A549 (cell line): ENCODE measurements at regions not wholly inside any gene's neighbourhood (a gene's known extent, or its start where the extent isn't known, plus 50 kb on each side); places are given as distances from the start of the nearest gene placed in this dataset.
A peak's percentile ranks its signal among the peaks of the same experiment; 100 is the strongest.

Source experiments
- ATAC-seq, 2 experiments: fragments of 200-7000 bp in 1 of 2; fragments of >200 bp in 1 of 2; cut with Nextera tagmentation in 1 of 2; cut with Tn5 transposase in 1 of 2; 3 replicates each; pipeline versions ENCODE4 v1.8.0 to v1.9.1; 2018 to 2020; ENCODE audit warnings: mild to moderate bottlenecking in 1 of 2, moderate library complexity in 1 of 2
- CTCF ChIA-PET: fragments of 300-600 bp; sonication (Branson Sonifier 250); formaldehyde crosslinking; extraction: SDS; loops from one replicate; lab custom pipeline; 2021; ENCODE audit warnings: antibody characterized with exemption, inconsistent platforms; lab: Yijun Ruan, JAX
- POLR2A ChIA-PET: fragments of 350-600 bp; formaldehyde crosslinking; extraction: SDS; loops from one replicate; lab custom pipeline; 2021; ENCODE audit warnings: antibody characterized with exemption, inconsistent platforms; lab: Yijun Ruan, JAX
- DNase-seq, 2 experiments: peaks; one replicate each; pipeline versions ENCODE4 v3.0.0 to v3.0.0-alpha.2; 2011 to 2016; ENCODE audit warnings: low read depth in 1 of 2, low spot score in 1 of 2
- FAIRE-seq: peaks from 2 replicates; lab custom pipeline; 2011; peaks lifted over from hg19 to GRCh38; lab: Jason Lieb, UNC
- H3K27ac ChIP-seq, 2 experiments: fragments of >200 bp; sonication (Bioruptor Twin); formaldehyde crosslinking; 3 replicates each; pipeline ENCODE4 v1.5.1; 2016 to 2017
- H3K4me1 ChIP-seq: fragments of >200 bp; sonication (Bioruptor Twin); formaldehyde crosslinking; 3 replicates; pipeline ENCODE4 v1.6.1; 2016
- H3K4me2 ChIP-seq: fragments of >200 bp; sonication (Bioruptor Twin); formaldehyde crosslinking; 3 replicates; pipeline ENCODE4 v1.6.1; 2016
- H3K4me3 ChIP-seq: fragments of >200 bp; sonication (Bioruptor Twin); formaldehyde crosslinking; 3 replicates; pipeline ENCODE4 v1.5.1; 2016
- H3K9me3 ChIP-seq: fragments of >200 bp; sonication (Bioruptor Twin); formaldehyde crosslinking; 3 replicates; pipeline ENCODE4 v1.6.1; 2016
- BHLHE40 ChIP-seq: IDR thresholded peaks from 2 replicates; pipeline ENCODE4 v1.6.1; 2012; ENCODE audit warnings: low read depth, low read length, inconsistent platforms
- CEBPB ChIP-seq, 2 experiments: fragments of >200 bp in 1 of 2; sonication (Bioruptor Twin) in 1 of 2; formaldehyde crosslinking in 1 of 2; IDR thresholded peaks; 2 replicates each; pipeline ENCODE4 v1.6.1; 2012 to 2016
- CHD2 ChIP-seq: fragments of 150-350 bp; IDR thresholded peaks from 2 replicates; pipeline ENCODE4 v1.6.1; 2014; ENCODE audit warnings: low read length; ENCODE audit not compliant: partially characterized antibody
- EHMT2 ChIP-seq: fragments of 200-600 bp; sonication (generic); IDR thresholded peaks from 2 replicates; pipeline ENCODE4 v1.6.1; 2016; ENCODE audit warnings: antibody characterized with exemption, low read depth, mild to moderate bottlenecking, moderate library complexity
- EP300 ChIP-seq, 2 experiments: fragments of >200 bp; sonication (Bioruptor Twin); formaldehyde crosslinking; IDR thresholded peaks; 2 replicates in 1 of 2; 3 replicates in 1 of 2; pipeline ENCODE4 v1.6.1; 2016 to 2017
- ESRRA ChIP-seq: fragments of 150-350 bp; IDR thresholded peaks from 2 replicates; pipeline ENCODE4 v1.6.1; 2014; ENCODE audit warnings: mild to moderate bottlenecking, low read length, borderline replicate concordance
- FOSB ChIP-seq: fragments of 250-450 bp; sonication (Bioruptor Pico); IDR thresholded peaks from 2 replicates; pipeline ENCODE4 v1.5.0; 2020; ENCODE audit warnings: mild to moderate bottlenecking, moderate library complexity
- FOSL2 ChIP-seq, 2 experiments: fragments of 450-650 bp in 1 of 2; fragments of >200 bp in 1 of 2; sonication (Bioruptor Twin) in 1 of 2; formaldehyde crosslinking; IDR thresholded peaks; 2 replicates each; pipeline versions ENCODE4 v1.5.0 to v1.6.1; 2016 to 2020; ENCODE audit warnings: mild to moderate bottlenecking in 1 of 2, moderate library complexity in 1 of 2
- GATA3 ChIP-seq: IDR thresholded peaks from 2 replicates; pipeline ENCODE4 v1.6.1; 2012; ENCODE audit warnings: borderline replicate concordance
- HDAC2 ChIP-seq: fragments of 200-600 bp; sonication (generic); IDR thresholded peaks from 2 replicates; pipeline ENCODE4 v1.6.1; 2016
- HMGXB4 ChIP-seq: fragments of 250-450 bp; sonication (Bioruptor Pico); IDR thresholded peaks from 2 replicates; pipeline ENCODE4 v1.5.0; 2021; ENCODE audit warnings: mild to moderate bottlenecking, moderate library complexity, borderline replicate concordance
- HOXB13 ChIP-seq: fragments of 250-450 bp; sonication (Bioruptor Pico); IDR thresholded peaks from 2 replicates; pipeline ENCODE4 v1.5.0; 2020; ENCODE audit warnings: low read depth, mild to moderate bottlenecking, moderate library complexity
- HOXB5 ChIP-seq: fragments of 250-450 bp; sonication (Bioruptor Pico); IDR thresholded peaks from 2 replicates; pipeline ENCODE4 v1.5.0; 2020; ENCODE audit warnings: mild to moderate bottlenecking, moderate library complexity
- MYC ChIP-seq: IDR thresholded peaks from 2 replicates; pipeline ENCODE4 v1.6.1; 2012; ENCODE audit warnings: mild to moderate bottlenecking, inconsistent platforms, low read length, improper control_type of control experiment, borderline replicate concordance
- NFE2L2 ChIP-seq: fragments of 150-350 bp; conservative IDR thresholded peaks from 2 replicates; pipeline ENCODE4 v1.6.1; 2014; ENCODE audit warnings: low read length
- NR3C1 ChIP-seq: fragments of >200 bp; sonication (Bioruptor Twin); formaldehyde crosslinking; IDR thresholded peaks from 3 replicates; pipeline ENCODE4 v1.6.1; 2017
- POLR2A ChIP-seq: IDR thresholded peaks from 2 replicates; pipeline ENCODE4 v1.6.1; 2012; ENCODE audit warnings: mild to moderate bottlenecking, low read length
- POLR2AphosphoS2 ChIP-seq: conservative IDR thresholded peaks from 2 replicates; pipeline ENCODE4 v1.6.1; 2012; ENCODE audit warnings: low read length, improper control_type of control experiment, inconsistent platforms
- RAD21 ChIP-seq, 2 experiments: fragments of >200 bp in 1 of 2; sonication (Bioruptor Twin) in 1 of 2; formaldehyde crosslinking in 1 of 2; IDR thresholded peaks in 1 of 2; conservative IDR thresholded peaks in 1 of 2; 2 replicates in 1 of 2; 3 replicates in 1 of 2; pipeline ENCODE4 v1.6.1; 2012 to 2018; ENCODE audit warnings: inconsistent platforms in 1 of 2
- REST ChIP-seq: fragments of 200-600 bp; sonication (generic); IDR thresholded peaks from 2 replicates; pipeline ENCODE4 v1.6.1; 2016; ENCODE audit warnings: antibody characterized with exemption, mild to moderate bottlenecking, moderate library complexity
- SMC3 ChIP-seq: fragments of >200 bp; sonication (Bioruptor Twin); formaldehyde crosslinking; IDR thresholded peaks from 3 replicates; pipeline ENCODE4 v1.6.1; 2018; ENCODE audit warnings: inconsistent platforms
- SREBF2 ChIP-seq: fragments of 450-650 bp; IDR thresholded peaks from 2 replicates; pipeline ENCODE4 v1.6.1; 2014; ENCODE audit warnings: mild to moderate bottlenecking, moderate library complexity
- ZNF302 ChIP-seq: fragments of 250-450 bp; sonication (Bioruptor Pico); IDR thresholded peaks from 2 replicates; pipeline ENCODE4 v1.9.0; 2021; ENCODE audit warnings: inconsistent platforms, mild to moderate bottlenecking, moderate library complexity
- WGBS: methylation state at CpG from one replicate; pipeline ENCODE4 v1.1.6; 2017; ENCODE audit errors: missing lambda C conversion rate; 5-methylcytosine and 5-hydroxymethylcytosine counted together
- TF ChIP-seq, protein P1 (sequence below): fragments of >200 bp; sonication (Bioruptor Twin); formaldehyde crosslinking; IDR thresholded peaks from 3 replicates; pipeline ENCODE4 v1.6.1; 2016

GRCh38 chr11:103637295-103637694 is 399.1 kb upstream of the DDI1 start:
- Histone ChIP-seq H3K4me3 (no peak overlapping the region), H3K4me2 (no peak overlapping the region), H3K27ac (peak overlapping the region; percentile 3 to 55; a peak in 4 of 6 replicates), H3K9me3 (peaks cover under 1% of the 10 kb centered on the region; the same call in 1 of the 3 replicates), H3K4me1 (peaks cover 19% of the 10 kb centered on the region)
- no peak for FAIRE-seq
- 75% methylated on average over 2 of the region's 2 CpGs for WGBS
- no peak for ATAC-seq
- CTCF ChIA-PET = no interaction called here
- POLR2A ChIA-PET = no interaction called here
- no peak for TF ChIP-seq ESRRA
- TF ChIP-seq FOSL2 (IDR thresholded peaks at IDR 0.05) = no peak
- peak; percentile 7; the same call in 1 of the 2 replicates for TF ChIP-seq FOSL2 (CRISPR knock-in tag; IDR thresholded peaks at IDR 0.05)
- no peak for DNase-seq

- Histone ChIP-seq H3K4me3 (no peak overlapping the region), H3K9me3 (peaks cover 2% of the 10 kb centered on the region; the same call in 1 of the 3 replicates), H3K4me2 (no peak overlapping the region), H3K4me1 (peaks cover 18% of the 10 kb centered on the region), H3K27ac (peak overlapping the region; percentile 14 to 55; a peak in 4 of 6 replicates)
- DNase-seq (no peak), ATAC-seq (no peak), FAIRE-seq (no peak)
- CTCF ChIA-PET = no interaction called here
- TF ChIP-seq HMGXB4 (CRISPR knock-in tag) (no peak), CEBPB (IDR thresholded peaks at IDR 0.05) (no peak), HOXB5 (CRISPR knock-in tag) (no peak), NFE2L2 (no peak), FOSB (CRISPR knock-in tag) (no peak), HDAC2 (no peak), NR3C1 (no peak), ZNF302 (no peak)
- TF ChIP-seq, protein P1, sequence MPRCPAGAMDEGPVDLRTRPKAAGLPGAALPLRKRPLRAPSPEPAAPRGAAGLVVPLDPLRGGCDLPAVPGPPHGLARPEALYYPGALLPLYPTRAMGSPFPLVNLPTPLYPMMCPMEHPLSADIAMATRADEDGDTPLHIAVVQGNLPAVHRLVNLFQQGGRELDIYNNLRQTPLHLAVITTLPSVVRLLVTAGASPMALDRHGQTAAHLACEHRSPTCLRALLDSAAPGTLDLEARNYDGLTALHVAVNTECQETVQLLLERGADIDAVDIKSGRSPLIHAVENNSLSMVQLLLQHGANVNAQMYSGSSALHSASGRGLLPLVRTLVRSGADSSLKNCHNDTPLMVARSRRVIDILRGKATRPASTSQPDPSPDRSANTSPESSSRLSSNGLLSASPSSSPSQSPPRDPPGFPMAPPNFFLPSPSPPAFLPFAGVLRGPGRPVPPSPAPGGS = no peak
- POLR2A ChIA-PET = no interaction called here
These were observed 398.6 kb upstream of the DDI1 start for GRCh38 chr11:103637831-103638230.

- ChIA-PET POLR2A (no interaction called here), CTCF (no interaction called here)
- Histone ChIP-seq H3K27ac (no peak overlapping the region), H3K4me3 (no peak overlapping the region), H3K4me1 (no peaks in the 10 kb centered on the region), H3K4me2 (no peak overlapping the region), H3K9me3 (0 out of 3 replicates have a peak, but pooled peaks cover 2% of the 10 kb centered on the region)
- DNase-seq (no peak), FAIRE-seq (no peak), ATAC-seq (no peak)
- 91% methylated on average over 20 of the region's 20 CpGs for WGBS
- TF ChIP-seq POLR2A = no peak
- no peak for TF ChIP-seq BHLHE40
- no peak for TF ChIP-seq CHD2
- no peak for TF ChIP-seq RAD21 (conservative IDR thresholded peaks at IDR 0.05 in 1 of 2, IDR thresholded peaks at IDR 0.05 in 1 of 2)
- no peak for TF ChIP-seq HOXB13 (CRISPR knock-in tag)
- TF ChIP-seq, protein P1 = no peak
- TF ChIP-seq GATA3 = no peak
- TF ChIP-seq POLR2AphosphoS2 = no peak
- no peak for TF ChIP-seq SMC3
- no peak for TF ChIP-seq EHMT2
- TF ChIP-seq SREBF2 = no peak
- no peak for TF ChIP-seq REST
- TF ChIP-seq NFE2L2 = no peak
- no peak for TF ChIP-seq MYC
- TF ChIP-seq EP300 (IDR thresholded peaks at IDR 0.05) = no peak
- TF ChIP-seq NR3C1 = no peak
- TF ChIP-seq HMGXB4 (CRISPR knock-in tag) = no peak
These were observed 391.8 kb upstream of the DDI1 start for GRCh38 chr11:103644676-103645075.
